ENCODE measurements at regions not wholly inside any gene's neighbourhood (a gene's known extent, or its start where the extent isn't known, plus 50 kb on each side); places are given as distances from the start of the nearest gene placed in this dataset.
"Not testable (repeated sequence)": the region's sequence is repeated elsewhere in the genome, so short reads cannot be mapped to it uniquely, and the experiment has no call there.

- DNase-seq (ENCODE audit: low read depth) = no peak
- TF ChIP-seq, protein P1, sequence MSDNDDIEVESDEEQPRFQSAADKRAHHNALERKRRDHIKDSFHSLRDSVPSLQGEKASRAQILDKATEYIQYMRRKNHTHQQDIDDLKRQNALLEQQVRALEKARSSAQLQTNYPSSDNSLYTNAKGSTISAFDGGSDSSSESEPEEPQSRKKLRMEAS (IDR thresholded peaks at IDR 0.05; ENCODE audit: low read depth, low read length) = no peak
- TF ChIP-seq POLR2A (IDR thresholded peaks at IDR 0.05; ENCODE audit: extremely low read depth, insufficient read length) = no peak
- TF ChIP-seq MYC (IDR thresholded peaks at IDR 0.05; ENCODE audit: low read depth, low read length) = no peak
- TF ChIP-seq, protein P2, sequence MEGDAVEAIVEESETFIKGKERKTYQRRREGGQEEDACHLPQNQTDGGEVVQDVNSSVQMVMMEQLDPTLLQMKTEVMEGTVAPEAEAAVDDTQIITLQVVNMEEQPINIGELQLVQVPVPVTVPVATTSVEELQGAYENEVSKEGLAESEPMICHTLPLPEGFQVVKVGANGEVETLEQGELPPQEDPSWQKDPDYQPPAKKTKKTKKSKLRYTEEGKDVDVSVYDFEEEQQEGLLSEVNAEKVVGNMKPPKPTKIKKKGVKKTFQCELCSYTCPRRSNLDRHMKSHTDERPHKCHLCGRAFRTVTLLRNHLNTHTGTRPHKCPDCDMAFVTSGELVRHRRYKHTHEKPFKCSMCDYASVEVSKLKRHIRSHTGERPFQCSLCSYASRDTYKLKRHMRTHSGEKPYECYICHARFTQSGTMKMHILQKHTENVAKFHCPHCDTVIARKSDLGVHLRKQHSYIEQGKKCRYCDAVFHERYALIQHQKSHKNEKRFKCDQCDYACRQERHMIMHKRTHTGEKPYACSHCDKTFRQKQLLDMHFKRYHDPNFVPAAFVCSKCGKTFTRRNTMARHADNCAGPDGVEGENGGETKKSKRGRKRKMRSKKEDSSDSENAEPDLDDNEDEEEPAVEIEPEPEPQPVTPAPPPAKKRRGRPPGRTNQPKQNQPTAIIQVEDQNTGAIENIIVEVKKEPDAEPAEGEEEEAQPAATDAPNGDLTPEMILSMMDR (IDR thresholded peaks at IDR 0.05; ENCODE audit: low read depth, low read length) = no peak
- H3K4me3 ChIP-seq (ENCODE audit: low read depth, low read length) = no peak overlapping the region
These were observed 207.5 kb upstream of the GNAI1 start for GRCh38 chr7:79927116-79927515.

DNA sequence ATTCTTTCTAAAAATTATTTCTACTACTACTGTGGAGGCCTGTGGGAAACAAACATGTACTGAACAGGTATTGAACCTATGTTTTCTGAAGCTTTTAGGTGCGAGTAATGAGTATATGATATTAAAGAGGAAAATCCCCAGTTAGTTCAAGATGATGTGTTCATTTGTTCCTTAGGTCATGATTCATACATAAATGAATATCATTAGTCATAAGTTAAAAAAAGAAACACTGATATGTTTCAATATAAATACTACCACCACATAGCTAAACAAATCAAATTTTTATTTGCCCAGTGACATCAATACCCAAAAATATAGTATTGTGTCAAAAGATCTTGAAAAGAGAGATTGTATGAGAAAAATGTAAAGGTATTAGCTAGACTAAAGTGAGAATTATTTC, 210.7 kb upstream of the GNAI1 start:
- DNase-seq (ENCODE audit: low read depth) = no peak
- TF ChIP-seq, protein P2 (IDR thresholded peaks at IDR 0.05; ENCODE audit: low read depth, low read length) = no peak
- no peak for TF ChIP-seq POLR2A (IDR thresholded peaks at IDR 0.05; ENCODE audit: extremely low read depth, insufficient read length)
- TF ChIP-seq, protein P1 (IDR thresholded peaks at IDR 0.05; ENCODE audit: low read depth, low read length) = no peak
- no peak for TF ChIP-seq MYC (IDR thresholded peaks at IDR 0.05; ENCODE audit: low read depth, low read length)
- no peak overlapping the region for H3K4me3 ChIP-seq (ENCODE audit: low read depth, low read length)

DNA sequence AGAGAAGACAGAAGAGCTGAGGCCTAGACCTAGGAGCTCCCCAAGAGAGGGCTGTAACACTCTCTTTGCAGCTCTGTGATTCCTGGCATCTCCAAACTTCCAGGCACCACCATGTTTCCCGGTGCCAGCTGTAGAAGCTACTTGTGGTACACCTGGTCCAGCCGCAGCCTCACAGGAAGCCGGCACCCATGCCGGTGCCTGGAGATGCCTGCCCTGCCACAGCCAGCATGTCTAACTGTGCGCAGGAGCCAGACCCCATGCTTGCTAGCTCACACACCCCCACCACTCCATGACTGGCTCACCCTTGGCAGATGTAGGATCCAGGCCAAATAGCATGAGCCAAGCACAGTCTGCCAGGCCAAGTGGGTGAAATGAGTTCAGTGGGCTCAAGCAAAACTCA, 211.7 kb upstream of the GNAI1 start:
- no peak for TF ChIP-seq POLR2A (IDR thresholded peaks at IDR 0.05; ENCODE audit: extremely low read depth, insufficient read length)
- TF ChIP-seq MYC (IDR thresholded peaks at IDR 0.05; ENCODE audit: low read depth, low read length) = no peak
- TF ChIP-seq, protein P2 (IDR thresholded peaks at IDR 0.05; ENCODE audit: low read depth, low read length) = no peak
- TF ChIP-seq, protein P1 (IDR thresholded peaks at IDR 0.05; ENCODE audit: low read depth, low read length) = no peak
- H3K4me3 ChIP-seq (ENCODE audit: low read depth, low read length) = no peak overlapping the region
- DNase-seq (ENCODE audit: low read depth) = no peak

- H3K4me3 ChIP-seq (ENCODE audit: low read depth, low read length) = no peak overlapping the region
- DNase-seq (ENCODE audit: low read depth) = no peak
- TF ChIP-seq POLR2A (IDR thresholded peaks at IDR 0.05; ENCODE audit: extremely low read depth, insufficient read length) = no peak
- TF ChIP-seq, protein P2 (IDR thresholded peaks at IDR 0.05; ENCODE audit: low read depth, low read length) = no peak
- no peak for TF ChIP-seq MYC (IDR thresholded peaks at IDR 0.05; ENCODE audit: low read depth, low read length)
- TF ChIP-seq, protein P1 (IDR thresholded peaks at IDR 0.05; ENCODE audit: low read depth, low read length) = no peak
These were observed 212.7 kb upstream of the GNAI1 start for GRCh38 chr7:79921976-79922375.

- not testable (repeated sequence) for DNase-seq (ENCODE audit: low read depth); H3K4me3 ChIP-seq (ENCODE audit: low read depth, low read length)
These were observed 216.0 kb upstream of the GNAI1 start for GRCh38 chr7:79918632-79919031.

DNA sequence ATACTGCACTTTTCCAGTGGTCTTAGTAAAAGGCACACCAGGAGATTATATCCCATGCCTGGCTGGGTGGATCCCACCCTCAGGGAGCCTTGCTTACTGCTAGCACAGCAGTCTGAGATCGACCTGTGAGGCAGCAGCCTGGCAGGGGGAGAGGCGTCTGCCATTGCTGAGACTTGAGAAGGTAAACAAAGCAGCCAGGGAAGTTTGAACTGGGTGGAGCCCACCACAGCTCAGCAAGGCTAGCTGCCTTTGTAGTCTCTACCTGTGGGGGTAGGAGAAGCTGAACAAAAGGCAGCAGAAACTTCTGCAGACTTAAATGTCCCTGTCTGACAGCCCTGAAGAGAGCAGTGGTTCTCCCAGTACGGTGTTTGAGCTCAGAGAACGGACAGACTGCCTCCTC, 219.3 kb upstream of the GNAI1 start:
- not testable (repeated sequence) for H3K4me3 ChIP-seq (ENCODE audit: low read depth, low read length); DNase-seq (ENCODE audit: low read depth)

DNA sequence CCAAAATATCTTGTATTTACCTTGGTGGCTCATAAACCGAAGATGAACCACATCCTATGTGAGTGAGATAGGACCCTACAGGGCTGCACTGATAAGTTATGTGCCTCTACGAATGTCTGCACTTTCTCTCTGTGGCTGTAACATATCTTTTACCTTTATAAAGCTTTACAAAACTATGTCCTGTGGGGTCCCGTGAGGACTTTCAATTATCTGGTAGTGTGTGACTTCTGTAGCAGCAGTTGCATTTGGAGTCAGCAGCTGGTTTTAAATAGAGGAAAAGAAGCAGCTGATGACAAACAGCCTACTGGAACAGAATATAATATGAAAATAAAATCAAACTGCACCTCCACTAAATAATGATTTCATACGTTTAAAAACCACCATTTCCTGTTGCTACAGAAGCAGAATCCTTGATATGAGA, 222.4 kb upstream of the GNAI1 start:
- TF ChIP-seq POLR2A (IDR thresholded peaks at IDR 0.05; ENCODE audit: extremely low read depth, insufficient read length) = no peak
- no peak for TF ChIP-seq MYC (IDR thresholded peaks at IDR 0.05; ENCODE audit: low read depth, low read length)
- TF ChIP-seq, protein P2 (IDR thresholded peaks at IDR 0.05; ENCODE audit: low read depth, low read length) = no peak
- TF ChIP-seq, protein P1 (IDR thresholded peaks at IDR 0.05; ENCODE audit: low read depth, low read length) = no peak
- H3K4me3 ChIP-seq (ENCODE audit: low read depth, low read length) = no peak overlapping the region
- DNase-seq (ENCODE audit: low read depth) = no peak

Data from NB4 (cell line).